ENCODE measurements at regions not wholly inside any gene's neighbourhood (a gene's known extent, or its start where the extent isn't known, plus 50 kb on each side); places are given as distances from the start of the nearest gene placed in this dataset.

GRCh38 chr2:240238786-240239185 is 98.3 kb upstream of the OTOS start:
- WGBS = 78% methylated on average over 1 of the region's 1 CpG
- no peak overlapping the region for H3K4me3 ChIP-seq
- H3K36me3 ChIP-seq = no peaks in the 10 kb centered on the region
- H3K27ac ChIP-seq (replicated peaks in 1 of 4) = no peak overlapping the region
- intact Hi-C loops (cut with DNase I) = no loop called here
- H3K4me1 ChIP-seq = peaks cover 13 to 26% (median 21%) of the 10 kb centered on the region in 4 donors
- no peaks in the 10 kb centered on the region for H3K9me3 ChIP-seq
- no peak for TF ChIP-seq POLR2AphosphoS5 (IDR thresholded peaks at IDR 0.05)
- TF ChIP-seq CTCF (IDR thresholded peaks at IDR 0.05) = no peak
- no peak for TF ChIP-seq EP300 (IDR thresholded peaks at IDR 0.05)
- no peak for TF ChIP-seq POLR2A (IDR thresholded peaks at IDR 0.05; ENCODE audit: low read depth)
- H3K27me3 ChIP-seq = no peaks in the 10 kb centered on the region
- no peak for DNase-seq (ENCODE audit: extremely low spot score)

- TF ChIP-seq CTCF (IDR thresholded peaks at IDR 0.05) (no peak), EP300 (IDR thresholded peaks at IDR 0.05) (no peak), POLR2A (IDR thresholded peaks at IDR 0.05; ENCODE audit: low read depth) (no peak), POLR2AphosphoS5 (IDR thresholded peaks at IDR 0.05) (no peak)
- H3K4me1 ChIP-seq = peaks cover 8 to 24% (median 17%) of the 10 kb centered on the region in 4 donors
- DNase-seq (ENCODE audit: extremely low spot score) = no peak
- intact Hi-C loops (cut with DNase I) = no loop called here
- WGBS = 91% methylated on average over 1 of the region's 1 CpG
- H3K9me3 ChIP-seq = no peaks in the 10 kb centered on the region
- H3K36me3 ChIP-seq = no peaks in the 10 kb centered on the region
- H3K27me3 ChIP-seq = peaks cover 0 to under 1% (median 0%) of the 10 kb centered on the region in 4 donors
- H3K4me3 ChIP-seq = no peak overlapping the region
- no peak overlapping the region for H3K27ac ChIP-seq (replicated peaks in 1 of 4)
Observed at GRCh38 chr2:240239325-240239724, 98.9 kb upstream of the OTOS start.

- Histone ChIP-seq H3K9me3 (no peaks in the 10 kb centered on the region), H3K4me1 (peaks cover 8 to 23% (median 17%) of the 10 kb centered on the region in 4 donors), H3K36me3 (no peaks in the 10 kb centered on the region), H3K4me3 (no peak overlapping the region), H3K27me3 (peaks cover 0 to 5% (median 0%) of the 10 kb centered on the region in 4 donors), H3K27ac (replicated peaks in 1 of 4) (no peak overlapping the region)
- 80% methylated on average over 2 of the region's 2 CpGs for WGBS
- intact Hi-C loops (cut with DNase I) = no loop called here
- no peak for DNase-seq (ENCODE audit: extremely low spot score)
- TF ChIP-seq CTCF (IDR thresholded peaks at IDR 0.05) (no peak), POLR2AphosphoS5 (IDR thresholded peaks at IDR 0.05) (no peak), POLR2A (IDR thresholded peaks at IDR 0.05; ENCODE audit: low read depth) (no peak), EP300 (IDR thresholded peaks at IDR 0.05) (no peak)
Observed at GRCh38 chr2:240240017-240240734, 99.7 kb upstream of the OTOS start.

GRCh38 chr2:240240781-240241180 is 100.3 kb upstream of the OTOS start:
- H3K9me3 ChIP-seq = no peaks in the 10 kb centered on the region
- H3K4me3 ChIP-seq = no peak overlapping the region
- H3K4me1 ChIP-seq = peaks cover 8 to 20% (median 17%) of the 10 kb centered on the region in 4 donors
- intact Hi-C loops (cut with DNase I) = no loop called here
- no peaks in the 10 kb centered on the region for H3K36me3 ChIP-seq
- no peak for DNase-seq (ENCODE audit: extremely low spot score)
- peaks cover 0 to 7% (median 0%) of the 10 kb centered on the region in 4 donors for H3K27me3 ChIP-seq
- no peak overlapping the region for H3K27ac ChIP-seq (replicated peaks in 1 of 4)
- WGBS = 53% methylated on average over 1 of the region's 1 CpG
- TF ChIP-seq CTCF (IDR thresholded peaks at IDR 0.05) (no peak), EP300 (IDR thresholded peaks at IDR 0.05) (no peak), POLR2A (IDR thresholded peaks at IDR 0.05; ENCODE audit: low read depth) (no peak), POLR2AphosphoS5 (IDR thresholded peaks at IDR 0.05) (no peak)
